ENCODE measurements at regions not wholly inside any gene's neighbourhood (a gene's known extent, or its start where the extent isn't known, plus 50 kb on each side); places are given as distances from the start of the nearest gene placed in this dataset.

- peaks cover 7% of the 10 kb centered on the region for H3K4me1 Mint-ChIP-seq (ENCODE audit: low read depth)
- no peak for DNase-seq (ENCODE audit: low spot score)
- no peaks in the 10 kb centered on the region for H3K36me3 Mint-ChIP-seq (ENCODE audit: low read depth)
- H3K27ac Mint-ChIP-seq (ENCODE audit: unreplicated experiment) = no peak overlapping the region
- H3K9me3 Mint-ChIP-seq (ENCODE audit: low read depth) = peaks cover 5% of the 10 kb centered on the region
- no peak for TF ChIP-seq CTCF (IDR thresholded peaks at IDR 0.05)
- no peaks in the 10 kb centered on the region for H3K27me3 Mint-ChIP-seq (ENCODE audit: low read depth)
- H3K4me3 Mint-ChIP-seq (ENCODE audit: unreplicated experiment) = no peak overlapping the region
These were observed 342.8 kb downstream of the TMEM167A start for GRCh38 chr5:82734347-82734746.

DNA sequence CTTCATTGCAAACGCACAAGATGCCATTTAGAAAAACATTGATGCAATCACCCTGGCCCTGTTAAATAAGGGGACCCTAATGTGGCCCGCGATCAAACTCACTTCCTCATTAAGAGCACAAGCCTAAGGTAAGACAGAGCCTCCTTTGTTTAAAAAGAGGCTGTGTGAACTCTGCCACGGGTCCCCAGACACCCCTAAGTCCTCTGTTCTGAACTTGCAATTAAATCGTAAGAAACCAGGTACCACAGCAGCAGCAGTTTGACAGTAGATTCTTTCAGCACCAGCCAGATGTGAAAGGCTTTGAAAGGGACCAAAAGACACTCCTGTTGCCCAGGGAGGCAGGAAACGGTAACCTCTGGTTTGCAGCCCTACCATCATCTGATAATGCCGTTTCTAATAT lies 346.3 kb downstream of the TMEM167A start:
- no peak overlapping the region for H3K27ac Mint-ChIP-seq (ENCODE audit: unreplicated experiment)
- TF ChIP-seq CTCF (IDR thresholded peaks at IDR 0.05) = no peak
- no peak for DNase-seq (ENCODE audit: low spot score)
- no peaks in the 10 kb centered on the region for H3K27me3 Mint-ChIP-seq (ENCODE audit: low read depth)
- H3K4me3 Mint-ChIP-seq (ENCODE audit: unreplicated experiment) = no peak overlapping the region
- peaks cover 7% of the 10 kb centered on the region for H3K9me3 Mint-ChIP-seq (ENCODE audit: low read depth)
- peaks cover 7% of the 10 kb centered on the region for H3K4me1 Mint-ChIP-seq (ENCODE audit: low read depth)
- H3K36me3 Mint-ChIP-seq (ENCODE audit: low read depth) = peaks cover 1% of the 10 kb centered on the region

GRCh38 chr5:82728926-82729702 lies 348.1 kb downstream of the TMEM167A start:
- Mint-ChIP-seq H3K36me3 (ENCODE audit: low read depth) (peaks cover 1% of the 10 kb centered on the region), H3K9me3 (ENCODE audit: low read depth) (peaks cover 7% of the 10 kb centered on the region), H3K4me1 (ENCODE audit: low read depth) (no peaks in the 10 kb centered on the region), H3K27me3 (ENCODE audit: low read depth) (no peaks in the 10 kb centered on the region), H3K4me3 (ENCODE audit: unreplicated experiment) (no peak overlapping the region), H3K27ac (ENCODE audit: unreplicated experiment) (no peak overlapping the region)
- DNase-seq (ENCODE audit: low spot score) = no peak
- TF ChIP-seq CTCF (IDR thresholded peaks at IDR 0.05) = no peak

- Mint-ChIP-seq H3K4me3 (ENCODE audit: unreplicated experiment) (no peak overlapping the region), H3K36me3 (ENCODE audit: low read depth) (peaks cover under 1% of the 10 kb centered on the region), H3K27ac (ENCODE audit: unreplicated experiment) (no peak overlapping the region), H3K9me3 (ENCODE audit: low read depth) (peaks cover 2% of the 10 kb centered on the region), H3K27me3 (ENCODE audit: low read depth) (no peaks in the 10 kb centered on the region), H3K4me1 (ENCODE audit: low read depth) (peaks cover 8% of the 10 kb centered on the region)
- no peak for TF ChIP-seq CTCF (IDR thresholded peaks at IDR 0.05)
- DNase-seq (ENCODE audit: low spot score) = no peak
These were observed 354.0 kb downstream of the TMEM167A start for GRCh38 chr5:82723168-82723567.

DNA sequence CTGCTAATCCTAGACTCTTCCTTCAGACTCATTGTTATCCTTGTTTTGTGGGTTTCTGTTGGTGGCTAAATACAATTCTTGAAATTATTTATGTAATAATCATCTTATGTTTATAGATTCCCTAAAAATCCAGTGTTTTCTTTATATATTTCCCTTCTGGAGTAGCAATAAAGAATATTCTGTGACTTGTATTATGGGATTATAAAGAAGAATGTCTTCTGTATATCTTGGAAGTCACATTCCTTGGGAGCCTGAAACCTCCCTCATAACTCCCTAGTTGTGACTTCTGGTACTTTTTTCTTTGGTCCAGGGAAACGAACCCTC lies 356.1 kb downstream of the TMEM167A start:
- Mint-ChIP-seq H3K27me3 (ENCODE audit: low read depth) (no peaks in the 10 kb centered on the region), H3K4me1 (ENCODE audit: low read depth) (peaks cover 8% of the 10 kb centered on the region), H3K27ac (ENCODE audit: unreplicated experiment) (no peak overlapping the region), H3K9me3 (ENCODE audit: low read depth) (no peaks in the 10 kb centered on the region), H3K36me3 (ENCODE audit: low read depth) (no peaks in the 10 kb centered on the region), H3K4me3 (ENCODE audit: unreplicated experiment) (no peak overlapping the region)
- no peak for DNase-seq (ENCODE audit: low spot score)
- TF ChIP-seq CTCF (IDR thresholded peaks at IDR 0.05) = no peak

Data from chondrocyte (in vitro differentiated cells).